ENCODE measurements at regions not wholly inside any gene's neighbourhood (a gene's known extent, or its start where the extent isn't known, plus 50 kb on each side); places are given as distances from the start of the nearest gene placed in this dataset.
"Not testable (repeated sequence)": the region's sequence is repeated elsewhere in the genome, so short reads cannot be mapped to it uniquely, and the experiment has no call there.

GRCh38 chrX:92081250-92081649 is 302.1 kb downstream of the PCDH11X start:
- H3K27me3 ChIP-seq (ENCODE audit: control insufficient read depth, insufficient read depth, low read length); H3K36me3 ChIP-seq (ENCODE audit: control insufficient read depth, insufficient read depth, low read length); H3K4me1 ChIP-seq (ENCODE audit: control insufficient read depth, insufficient read depth, low read length); H3K9ac ChIP-seq (ENCODE audit: low read depth, low read length); H3K9me3 ChIP-seq (ENCODE audit: control insufficient read depth, insufficient read depth, low read length); H3K4me3 ChIP-seq (ENCODE audit: low read depth, low read length); H3K27ac ChIP-seq (ENCODE audit: low read depth, low read length): not testable (repeated sequence)

- H3K36me3 ChIP-seq (ENCODE audit: control insufficient read depth, insufficient read depth, low read length); H3K27me3 ChIP-seq (ENCODE audit: control insufficient read depth, insufficient read depth, low read length); H3K4me3 ChIP-seq (ENCODE audit: low read depth, low read length); H3K4me1 ChIP-seq (ENCODE audit: control insufficient read depth, insufficient read depth, low read length); H3K9me3 ChIP-seq (ENCODE audit: control insufficient read depth, insufficient read depth, low read length); H3K9ac ChIP-seq (ENCODE audit: low read depth, low read length); H3K27ac ChIP-seq (ENCODE audit: low read depth, low read length): not testable (repeated sequence)
Measured at GRCh38 chrX:92090756-92091155, 311.6 kb downstream of the PCDH11X start.

- H3K4me1 ChIP-seq (ENCODE audit: control insufficient read depth, insufficient read depth, low read length); H3K27ac ChIP-seq (ENCODE audit: low read depth, low read length); H3K9me3 ChIP-seq (ENCODE audit: control insufficient read depth, insufficient read depth, low read length); H3K27me3 ChIP-seq (ENCODE audit: control insufficient read depth, insufficient read depth, low read length); H3K9ac ChIP-seq (ENCODE audit: low read depth, low read length); H3K4me3 ChIP-seq (ENCODE audit: low read depth, low read length): not testable (repeated sequence)
- H3K36me3 ChIP-seq (ENCODE audit: control insufficient read depth, insufficient read depth, low read length): peaks cover 21% of the 10 kb centered on the region
Measured at GRCh38 chrX:92098136-92098535, 319.0 kb downstream of the PCDH11X start.

GRCh38 chrX:92100095-92100494 is 320.9 kb downstream of the PCDH11X start:
- not testable (repeated sequence) for H3K27me3 ChIP-seq (ENCODE audit: control insufficient read depth, insufficient read depth, low read length); H3K4me3 ChIP-seq (ENCODE audit: low read depth, low read length); H3K9me3 ChIP-seq (ENCODE audit: control insufficient read depth, insufficient read depth, low read length); H3K4me1 ChIP-seq (ENCODE audit: control insufficient read depth, insufficient read depth, low read length)
- H3K27ac ChIP-seq (ENCODE audit: low read depth, low read length): peak overlapping the region; percentile 39
- H3K9ac ChIP-seq (ENCODE audit: low read depth, low read length): peak overlapping the region; percentile 30; the same call in 1 of the 2 replicates
- peaks cover 23% of the 10 kb centered on the region for H3K36me3 ChIP-seq (ENCODE audit: control insufficient read depth, insufficient read depth, low read length)

GRCh38 chrX:92105693-92106092 is 326.5 kb downstream of the PCDH11X start:
- Histone ChIP-seq H3K36me3 (ENCODE audit: control insufficient read depth, insufficient read depth, low read length) (peaks cover 14% of the 10 kb centered on the region), H3K27ac (ENCODE audit: low read depth, low read length) (peak overlapping the region; percentile 39), H3K4me3 (ENCODE audit: low read depth, low read length) (peak overlapping the region; percentile 42), H3K4me1 (ENCODE audit: control insufficient read depth, insufficient read depth, low read length) (peaks cover 10% of the 10 kb centered on the region; the same call in 1 of the 2 replicates)
- H3K27me3 ChIP-seq (ENCODE audit: control insufficient read depth, insufficient read depth, low read length); H3K9me3 ChIP-seq (ENCODE audit: control insufficient read depth, insufficient read depth, low read length); H3K9ac ChIP-seq (ENCODE audit: low read depth, low read length): not testable (repeated sequence)

- H3K9ac ChIP-seq (ENCODE audit: low read depth, low read length); H3K9me3 ChIP-seq (ENCODE audit: control insufficient read depth, insufficient read depth, low read length); H3K27me3 ChIP-seq (ENCODE audit: control insufficient read depth, insufficient read depth, low read length); H3K4me3 ChIP-seq (ENCODE audit: low read depth, low read length): not testable (repeated sequence)
- peaks cover 14% of the 10 kb centered on the region; the same call in 1 of the 2 replicates for H3K4me1 ChIP-seq (ENCODE audit: control insufficient read depth, insufficient read depth, low read length)
- peaks cover 14% of the 10 kb centered on the region for H3K36me3 ChIP-seq (ENCODE audit: control insufficient read depth, insufficient read depth, low read length)
- H3K27ac ChIP-seq (ENCODE audit: low read depth, low read length): peak overlapping the region; percentile 60
Measured at GRCh38 chrX:92106671-92107070, 327.5 kb downstream of the PCDH11X start.

GRCh38 chrX:92110410-92110911 is 331.3 kb downstream of the PCDH11X start:
- H3K36me3 ChIP-seq (ENCODE audit: control insufficient read depth, insufficient read depth, low read length); H3K9me3 ChIP-seq (ENCODE audit: control insufficient read depth, insufficient read depth, low read length); H3K9ac ChIP-seq (ENCODE audit: low read depth, low read length); H3K27me3 ChIP-seq (ENCODE audit: control insufficient read depth, insufficient read depth, low read length); H3K4me3 ChIP-seq (ENCODE audit: low read depth, low read length): not testable (repeated sequence)
- peaks cover 14% of the 10 kb centered on the region; the same call in 1 of the 2 replicates for H3K4me1 ChIP-seq (ENCODE audit: control insufficient read depth, insufficient read depth, low read length)
- H3K27ac ChIP-seq (ENCODE audit: low read depth, low read length): peak overlapping the region; percentile 75

- not testable (repeated sequence) for H3K9me3 ChIP-seq (ENCODE audit: control insufficient read depth, insufficient read depth, low read length); H3K36me3 ChIP-seq (ENCODE audit: control insufficient read depth, insufficient read depth, low read length); H3K9ac ChIP-seq (ENCODE audit: low read depth, low read length); H3K27me3 ChIP-seq (ENCODE audit: control insufficient read depth, insufficient read depth, low read length); H3K4me1 ChIP-seq (ENCODE audit: control insufficient read depth, insufficient read depth, low read length); H3K27ac ChIP-seq (ENCODE audit: low read depth, low read length); H3K4me3 ChIP-seq (ENCODE audit: low read depth, low read length)
Measured at GRCh38 chrX:92117701-92118100, 338.5 kb downstream of the PCDH11X start.

- H3K9me3 ChIP-seq (ENCODE audit: control insufficient read depth, insufficient read depth, low read length); H3K27ac ChIP-seq (ENCODE audit: low read depth, low read length); H3K9ac ChIP-seq (ENCODE audit: low read depth, low read length); H3K4me1 ChIP-seq (ENCODE audit: control insufficient read depth, insufficient read depth, low read length); H3K27me3 ChIP-seq (ENCODE audit: control insufficient read depth, insufficient read depth, low read length); H3K36me3 ChIP-seq (ENCODE audit: control insufficient read depth, insufficient read depth, low read length); H3K4me3 ChIP-seq (ENCODE audit: low read depth, low read length): not testable (repeated sequence)
Measured at GRCh38 chrX:92163035-92163434, 383.9 kb downstream of the PCDH11X start.

GRCh38 chrX:92209936-92210335 is 430.8 kb downstream of the PCDH11X start:
- Histone ChIP-seq H3K4me1 (ENCODE audit: control insufficient read depth, insufficient read depth, low read length) (no peaks in the 10 kb centered on the region), H3K36me3 (ENCODE audit: control insufficient read depth, insufficient read depth, low read length) (no peaks in the 10 kb centered on the region), H3K9me3 (ENCODE audit: control insufficient read depth, insufficient read depth, low read length) (peaks cover 23% of the 10 kb centered on the region), H3K27me3 (ENCODE audit: control insufficient read depth, insufficient read depth, low read length) (no peaks in the 10 kb centered on the region), H3K9ac (ENCODE audit: low read depth, low read length) (no peak overlapping the region), H3K4me3 (ENCODE audit: low read depth, low read length) (no peak overlapping the region), H3K27ac (ENCODE audit: low read depth, low read length) (no peak overlapping the region)

- Histone ChIP-seq H3K4me3 (ENCODE audit: low read depth, low read length) (0 out of 2 replicates have a peak overlapping the region, but pooled peaks have one; percentile 3), H3K4me1 (ENCODE audit: control insufficient read depth, insufficient read depth, low read length) (no peaks in the 10 kb centered on the region), H3K36me3 (ENCODE audit: control insufficient read depth, insufficient read depth, low read length) (no peaks in the 10 kb centered on the region), H3K9ac (ENCODE audit: low read depth, low read length) (no peak overlapping the region), H3K9me3 (ENCODE audit: control insufficient read depth, insufficient read depth, low read length) (peaks cover 24% of the 10 kb centered on the region), H3K27me3 (ENCODE audit: control insufficient read depth, insufficient read depth, low read length) (no peaks in the 10 kb centered on the region), H3K27ac (ENCODE audit: low read depth, low read length) (no peak overlapping the region)
Measured at GRCh38 chrX:92213786-92214185, 434.6 kb downstream of the PCDH11X start.

- not testable (repeated sequence) for H3K4me3 ChIP-seq (ENCODE audit: low read depth, low read length); H3K4me1 ChIP-seq (ENCODE audit: control insufficient read depth, insufficient read depth, low read length); H3K36me3 ChIP-seq (ENCODE audit: control insufficient read depth, insufficient read depth, low read length); H3K27ac ChIP-seq (ENCODE audit: low read depth, low read length); H3K9ac ChIP-seq (ENCODE audit: low read depth, low read length); H3K27me3 ChIP-seq (ENCODE audit: control insufficient read depth, insufficient read depth, low read length)
- H3K9me3 ChIP-seq (ENCODE audit: control insufficient read depth, insufficient read depth, low read length): peaks cover 24% of the 10 kb centered on the region
Measured at GRCh38 chrX:92215011-92215410, 435.8 kb downstream of the PCDH11X start.
